HEK293T (cell line): ENCODE measurements at regions not wholly inside any gene's neighbourhood (a gene's known extent, or its start where the extent isn't known, plus 50 kb on each side); places are given as distances from the start of the nearest gene placed in this dataset.

ENCODE experiments used
- BHLHE40 ChIP-seq: fragments of 450-650 bp; IDR thresholded peaks from 2 replicates; pipeline ENCODE4 v1.6.1; 2016; ENCODE audit warnings: mild to moderate bottlenecking, moderate library complexity, borderline replicate concordance
- ELF4 ChIP-seq: fragments of 450-650 bp; IDR thresholded peaks from 2 replicates; pipeline ENCODE4 v1.6.1; 2017; ENCODE audit warnings: antibody characterized with exemption
- FOXA1 ChIP-seq: fragments of 450-650 bp; IDR thresholded peaks from 2 replicates; pipeline ENCODE4 v1.6.1; 2016; ENCODE audit warnings: mild to moderate bottlenecking
- FOXM1 ChIP-seq: fragments of 450-650 bp; IDR thresholded peaks from 2 replicates; pipeline ENCODE4 v1.6.1; 2017; ENCODE audit warnings: mild to moderate bottlenecking, borderline replicate concordance

DNA sequence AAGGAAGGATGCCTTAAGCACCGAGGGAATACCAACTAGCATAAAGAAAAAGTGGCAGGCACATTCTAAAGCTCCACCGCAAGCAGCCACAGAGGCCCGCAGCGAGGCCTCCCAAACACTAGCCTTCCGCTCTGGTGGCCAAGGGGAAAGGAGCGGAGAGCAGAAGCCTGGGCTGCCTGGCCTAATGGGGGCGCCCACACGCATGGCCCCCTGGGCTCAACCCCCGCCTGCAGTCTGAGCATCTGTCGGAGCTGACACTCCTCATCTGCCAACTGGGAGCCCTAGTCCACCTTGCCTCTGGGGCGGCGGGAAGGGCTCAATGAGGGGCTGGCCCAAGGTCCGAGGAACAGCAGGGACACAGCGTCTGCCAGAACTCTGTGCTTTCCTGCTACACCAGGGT, 50.1 kb upstream of the WNT11 start:
- TF ChIP-seq BHLHE40 (no peak), FOXM1 (no peak), ELF4 (no peak), FOXA1 (no peak)
